HG03103 (cell line): ENCODE measurements at regions not wholly inside any gene's neighbourhood (a gene's known extent, or its start where the extent isn't known, plus 50 kb on each side); places are given as distances from the start of the nearest gene placed in this dataset.

Source experiments
- ATAC-seq: cut with Tn5 transposase; IDR thresholded peaks from one replicate; pipeline ENCODE4 v1.9.1; 2021; ENCODE audit warnings: low read depth; ENCODE audit not compliant: unreplicated experiment

- no peak for ATAC-seq
Measured at GRCh38 chr1:222372221-222372620, 175.7 kb downstream of the HHIPL2 start.

- no peak for ATAC-seq
Measured at GRCh38 chr1:222370913-222371675, 176.8 kb downstream of the HHIPL2 start.

GRCh38 chr1:222370081-222370912 is 177.6 kb downstream of the HHIPL2 start:
- ATAC-seq: no peak

GRCh38 chr1:222369148-222369547 is 178.8 kb downstream of the HHIPL2 start:
- no peak for ATAC-seq

- ATAC-seq: no peak
Measured at GRCh38 chr1:222358100-222358499, 189.8 kb downstream of the HHIPL2 start.

GRCh38 chr1:222357252-222357651 is 190.7 kb downstream of the HHIPL2 start:
- no peak for ATAC-seq

GRCh38 chr1:222347627-222348026 is 200.3 kb downstream of the HHIPL2 start:
- ATAC-seq: no peak

- ATAC-seq: no peak
Measured at GRCh38 chr1:222346955-222347354, 200.9 kb downstream of the HHIPL2 start.

GRCh38 chr1:222339376-222339947 is 208.4 kb downstream of the HHIPL2 start:
- ATAC-seq: no peak

GRCh38 chr1:222335586-222335985 is 212.3 kb downstream of the HHIPL2 start:
- no peak for ATAC-seq

- ATAC-seq: no peak
Measured at GRCh38 chr1:222334026-222334680, 213.8 kb downstream of the HHIPL2 start.

GRCh38 chr1:222331765-222332164 is 216.1 kb downstream of the HHIPL2 start:
- no peak for ATAC-seq

GRCh38 chr1:222331340-222331739 is 216.6 kb downstream of the HHIPL2 start:
- ATAC-seq: no peak

GRCh38 chr1:222329493-222330045 is 218.3 kb downstream of the HHIPL2 start:
- ATAC-seq: no peak

- no peak for ATAC-seq
Measured at GRCh38 chr1:222326710-222327036, 221.2 kb downstream of the HHIPL2 start.

- no peak for ATAC-seq
Measured at GRCh38 chr1:222326006-222326709, 221.7 kb downstream of the HHIPL2 start.

- ATAC-seq: no peak
Measured at GRCh38 chr1:222325506-222325905, 222.4 kb downstream of the HHIPL2 start.

GRCh38 chr1:222314839-222315238 is 233.1 kb downstream of the HHIPL2 start:
- no peak for ATAC-seq

- peak; percentile 92 for ATAC-seq
Measured at GRCh38 chr1:222310836-222311235, 237.1 kb downstream of the HHIPL2 start.

GRCh38 chr1:222307621-222308020 is 240.3 kb downstream of the HHIPL2 start:
- no peak for ATAC-seq
